WERI-Rb-1 (cell line): ENCODE measurements at regions not wholly inside any gene's neighbourhood (a gene's known extent, or its start where the extent isn't known, plus 50 kb on each side); places are given as distances from the start of the nearest gene placed in this dataset.

Experiments used
- DNase-seq: peaks from one replicate; pipeline ENCODE4 v3.0.0-alpha.2; 2020
- H3K27ac ChIP-seq: fragments of 250-450 bp; sonication (Bioruptor Pico); 2 replicates; pipeline ENCODE4 v1.5.1; 2020; ENCODE audit warnings: mild to moderate bottlenecking, moderate library complexity
- H3K27me3 ChIP-seq: fragments of 250-450 bp; sonication (Bioruptor Pico); 2 replicates; pipeline ENCODE4 v1.5.1; 2021; ENCODE audit warnings: mild to moderate bottlenecking, low read depth, moderate library complexity; ENCODE audit not compliant: insufficient read depth, severe bottlenecking
- H3K36me3 ChIP-seq: fragments of 250-450 bp; sonication (Bioruptor Pico); 2 replicates; pipeline ENCODE4 v1.5.1; 2020; ENCODE audit warnings: mild to moderate bottlenecking, moderate library complexity
- H3K4me3 ChIP-seq: 2 replicates; pipeline ENCODE4 v1.5.1; 2011; ENCODE audit warnings: low read depth, mild to moderate bottlenecking, control low read depth, low read length
- H3K9me3 ChIP-seq: fragments of 250-450 bp; sonication (Bioruptor Pico); 2 replicates; pipeline ENCODE4 v1.5.1; 2021; ENCODE audit warnings: mild to moderate bottlenecking, moderate library complexity; ENCODE audit not compliant: severe bottlenecking
- TF ChIP-seq, protein P1 (sequence below): IDR thresholded peaks from 2 replicates; pipeline ENCODE4 v1.5.1; 2011; ENCODE audit warnings: low read depth, mild to moderate bottlenecking, control low read depth, inconsistent platforms, low read length

DNA sequence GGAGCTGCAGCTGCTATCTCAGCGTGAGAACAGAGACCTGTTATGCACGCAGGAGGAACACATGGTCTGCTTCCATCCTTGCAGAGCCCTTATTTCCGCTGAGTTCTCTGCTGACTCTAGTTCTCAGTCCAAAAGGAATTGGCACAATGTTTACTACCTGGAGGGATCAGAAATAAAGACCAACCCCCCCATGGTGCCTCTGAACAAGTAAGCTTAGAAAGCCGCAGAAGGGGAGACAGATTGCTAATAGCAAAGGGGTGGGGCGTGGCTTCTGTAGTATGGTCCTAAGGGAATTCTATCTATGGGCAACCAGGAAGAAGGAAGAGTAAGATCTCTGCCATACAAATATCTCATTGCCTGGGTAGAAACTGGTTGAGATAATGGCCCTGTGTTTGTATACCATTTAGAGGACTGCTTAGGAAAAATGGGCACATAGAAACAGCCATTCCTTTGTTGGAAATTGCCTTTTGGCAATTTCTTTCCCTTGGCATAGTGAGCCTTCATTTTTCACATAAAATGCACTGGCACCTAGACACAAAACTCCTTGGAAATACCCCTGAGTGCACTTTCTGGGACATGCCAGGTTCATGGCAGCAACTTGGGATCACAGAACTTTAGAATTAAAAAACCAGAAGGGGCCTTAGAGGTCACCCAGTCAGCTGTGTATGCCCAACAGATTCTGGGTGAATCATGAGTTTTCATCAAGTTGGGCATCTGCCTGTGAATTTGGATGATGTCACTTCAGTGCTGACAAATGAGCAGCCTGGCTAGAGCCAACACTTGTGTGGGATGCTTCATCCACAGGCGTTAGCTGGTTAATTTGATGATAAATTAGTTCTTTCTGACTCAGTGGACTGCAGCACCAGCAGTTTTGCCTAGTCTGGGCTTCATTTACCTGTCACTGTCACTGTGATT, 57.4 kb upstream of the STXBP5L start:
- peak; percentile 65 for DNase-seq
- Histone ChIP-seq H3K4me3 (peak overlapping the region; percentile 8; the same call in 1 of the 2 replicates), H3K27ac (peak overlapping the region; percentile 18; the same call in 1 of the 2 replicates), H3K9me3 (no peaks in the 10 kb centered on the region), H3K27me3 (no peaks in the 10 kb centered on the region), H3K36me3 (no peaks in the 10 kb centered on the region)
- TF ChIP-seq, protein P1, sequence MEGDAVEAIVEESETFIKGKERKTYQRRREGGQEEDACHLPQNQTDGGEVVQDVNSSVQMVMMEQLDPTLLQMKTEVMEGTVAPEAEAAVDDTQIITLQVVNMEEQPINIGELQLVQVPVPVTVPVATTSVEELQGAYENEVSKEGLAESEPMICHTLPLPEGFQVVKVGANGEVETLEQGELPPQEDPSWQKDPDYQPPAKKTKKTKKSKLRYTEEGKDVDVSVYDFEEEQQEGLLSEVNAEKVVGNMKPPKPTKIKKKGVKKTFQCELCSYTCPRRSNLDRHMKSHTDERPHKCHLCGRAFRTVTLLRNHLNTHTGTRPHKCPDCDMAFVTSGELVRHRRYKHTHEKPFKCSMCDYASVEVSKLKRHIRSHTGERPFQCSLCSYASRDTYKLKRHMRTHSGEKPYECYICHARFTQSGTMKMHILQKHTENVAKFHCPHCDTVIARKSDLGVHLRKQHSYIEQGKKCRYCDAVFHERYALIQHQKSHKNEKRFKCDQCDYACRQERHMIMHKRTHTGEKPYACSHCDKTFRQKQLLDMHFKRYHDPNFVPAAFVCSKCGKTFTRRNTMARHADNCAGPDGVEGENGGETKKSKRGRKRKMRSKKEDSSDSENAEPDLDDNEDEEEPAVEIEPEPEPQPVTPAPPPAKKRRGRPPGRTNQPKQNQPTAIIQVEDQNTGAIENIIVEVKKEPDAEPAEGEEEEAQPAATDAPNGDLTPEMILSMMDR = no peak

DNA sequence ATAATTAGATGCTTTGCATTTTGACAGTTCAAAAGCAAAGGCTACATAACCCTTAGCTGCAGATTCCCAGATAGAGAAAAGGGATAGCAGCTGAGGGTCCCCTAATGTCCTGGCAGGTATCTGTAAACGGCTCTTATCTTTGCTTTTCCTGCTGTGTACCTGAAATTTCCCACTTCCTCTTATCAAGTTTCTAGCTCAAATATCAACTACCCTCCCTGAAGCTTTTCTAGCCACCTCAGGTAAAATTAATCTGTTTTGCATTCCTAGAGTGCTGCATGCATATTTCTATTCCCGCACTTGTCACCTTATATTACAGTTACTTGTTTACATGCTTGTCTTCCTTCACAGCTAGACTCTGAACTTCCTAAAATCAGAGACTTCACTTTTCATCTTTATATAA, 55.6 kb upstream of the STXBP5L start:
- H3K27me3 ChIP-seq = no peaks in the 10 kb centered on the region
- TF ChIP-seq, protein P1 = no peak
- no peak overlapping the region for H3K4me3 ChIP-seq
- no peak for DNase-seq
- no peaks in the 10 kb centered on the region for H3K9me3 ChIP-seq
- H3K36me3 ChIP-seq = no peaks in the 10 kb centered on the region
- no peak overlapping the region for H3K27ac ChIP-seq

DNA sequence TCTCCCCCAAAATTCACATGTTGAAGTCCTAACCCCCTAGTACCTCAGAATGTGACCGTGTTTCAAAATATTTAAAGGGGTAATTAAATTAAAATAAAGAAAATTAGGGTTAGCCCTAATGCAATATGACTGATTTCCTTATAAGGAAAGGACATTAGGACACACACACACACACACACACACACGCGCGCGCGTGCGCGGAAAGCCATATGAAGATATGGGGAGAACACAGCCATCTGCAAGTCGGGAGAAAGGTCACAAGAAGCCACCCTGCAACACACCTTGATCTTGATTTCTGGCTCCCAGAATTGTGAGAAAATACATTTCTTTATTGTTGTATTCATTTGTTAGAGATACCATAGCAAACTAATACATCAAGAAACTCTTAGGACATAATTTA, 54.6 kb upstream of the STXBP5L start:
- no peak for DNase-seq

DNA sequence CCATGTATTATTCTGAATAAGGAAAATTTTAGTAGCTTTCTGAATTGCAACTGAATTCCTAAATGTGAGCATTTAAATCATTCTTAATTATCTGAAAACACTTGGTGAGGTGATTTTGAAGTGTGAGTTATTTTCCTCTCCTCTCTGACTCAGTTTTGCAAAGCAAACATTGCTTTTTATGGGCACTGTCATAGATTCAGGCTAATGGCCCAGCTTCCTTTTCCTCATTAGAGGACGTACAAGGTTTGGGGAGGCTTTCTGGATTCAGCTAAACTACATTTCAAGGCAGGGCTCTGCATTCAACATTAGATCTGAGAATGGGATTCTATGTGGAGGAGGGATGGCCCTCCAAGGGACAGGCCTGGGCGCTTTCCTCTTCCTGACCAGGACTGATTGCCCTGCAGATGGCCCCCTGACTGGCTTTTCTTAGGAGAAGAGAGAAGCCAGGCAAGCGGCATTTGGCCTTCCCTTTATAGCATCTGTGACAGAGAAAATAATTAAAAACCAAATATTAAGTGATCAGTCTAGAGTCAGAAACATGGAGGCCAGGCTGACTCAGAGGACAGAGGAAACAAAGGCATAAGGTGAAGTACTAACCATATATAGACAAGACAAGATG, 53.0 kb upstream of the STXBP5L start:
- TF ChIP-seq, protein P1 = no peak
- no peak overlapping the region for H3K27ac ChIP-seq

More for the DNA sequence above, 54.6 kb upstream of the STXBP5L start:
- no peaks in the 10 kb centered on the region for H3K9me3 ChIP-seq
- no peaks in the 10 kb centered on the region for H3K36me3 ChIP-seq
- TF ChIP-seq, protein P1 = no peak
- H3K27me3 ChIP-seq = no peaks in the 10 kb centered on the region
- H3K27ac ChIP-seq = no peak overlapping the region
- H3K4me3 ChIP-seq = no peak overlapping the region

DNA sequence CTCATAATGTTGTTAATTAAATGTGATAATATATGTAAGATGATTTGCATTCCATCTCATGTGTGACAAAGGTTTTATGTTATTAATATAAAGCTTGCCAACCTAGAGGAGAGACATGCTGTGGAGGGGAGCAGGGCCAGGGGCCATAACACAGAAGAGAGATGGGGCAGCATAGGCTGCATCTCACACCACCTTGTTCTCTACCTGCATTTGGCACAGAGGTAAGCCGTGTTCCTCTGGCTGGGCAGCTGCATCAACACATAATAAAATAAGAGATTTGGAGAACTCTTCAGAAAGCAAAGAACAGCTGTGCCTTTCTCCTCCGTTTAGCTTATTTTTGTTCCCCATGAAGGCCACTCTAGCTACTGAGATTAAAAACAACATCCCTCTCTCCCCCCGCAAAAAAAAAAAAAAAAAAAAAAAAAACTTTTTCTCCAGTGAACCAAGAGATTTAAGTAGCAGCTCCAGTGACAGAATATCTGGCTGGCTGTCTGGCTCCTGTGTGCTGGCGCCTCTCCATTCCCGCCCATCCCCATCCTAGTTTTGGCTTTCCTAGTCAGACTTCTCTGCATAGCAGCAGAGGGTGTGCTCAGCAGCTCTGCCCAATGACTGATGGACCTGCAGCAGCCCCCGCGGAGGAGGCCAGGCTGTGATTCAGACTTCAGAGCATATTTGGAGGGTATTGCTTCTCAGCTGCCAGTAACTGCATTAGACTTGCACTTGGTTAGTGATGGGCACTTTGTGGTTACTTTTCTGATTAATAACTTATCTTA, 52.2 kb upstream of the STXBP5L start:
- H3K9me3 ChIP-seq = no peaks in the 10 kb centered on the region
- H3K36me3 ChIP-seq = no peaks in the 10 kb centered on the region
- no peak overlapping the region for H3K4me3 ChIP-seq
- no peaks in the 10 kb centered on the region for H3K27me3 ChIP-seq
- no peak overlapping the region for H3K27ac ChIP-seq
- DNase-seq = no peak
- TF ChIP-seq, protein P1 = no peak

More for the DNA sequence above, 53.0 kb upstream of the STXBP5L start:
- no peak for DNase-seq
- Histone ChIP-seq H3K36me3 (no peaks in the 10 kb centered on the region), H3K27me3 (no peaks in the 10 kb centered on the region), H3K4me3 (no peak overlapping the region), H3K9me3 (no peaks in the 10 kb centered on the region)
